ENCODE measurements at regions not wholly inside any gene's neighbourhood (a gene's known extent, or its start where the extent isn't known, plus 50 kb on each side); places are given as distances from the start of the nearest gene placed in this dataset.

DNA sequence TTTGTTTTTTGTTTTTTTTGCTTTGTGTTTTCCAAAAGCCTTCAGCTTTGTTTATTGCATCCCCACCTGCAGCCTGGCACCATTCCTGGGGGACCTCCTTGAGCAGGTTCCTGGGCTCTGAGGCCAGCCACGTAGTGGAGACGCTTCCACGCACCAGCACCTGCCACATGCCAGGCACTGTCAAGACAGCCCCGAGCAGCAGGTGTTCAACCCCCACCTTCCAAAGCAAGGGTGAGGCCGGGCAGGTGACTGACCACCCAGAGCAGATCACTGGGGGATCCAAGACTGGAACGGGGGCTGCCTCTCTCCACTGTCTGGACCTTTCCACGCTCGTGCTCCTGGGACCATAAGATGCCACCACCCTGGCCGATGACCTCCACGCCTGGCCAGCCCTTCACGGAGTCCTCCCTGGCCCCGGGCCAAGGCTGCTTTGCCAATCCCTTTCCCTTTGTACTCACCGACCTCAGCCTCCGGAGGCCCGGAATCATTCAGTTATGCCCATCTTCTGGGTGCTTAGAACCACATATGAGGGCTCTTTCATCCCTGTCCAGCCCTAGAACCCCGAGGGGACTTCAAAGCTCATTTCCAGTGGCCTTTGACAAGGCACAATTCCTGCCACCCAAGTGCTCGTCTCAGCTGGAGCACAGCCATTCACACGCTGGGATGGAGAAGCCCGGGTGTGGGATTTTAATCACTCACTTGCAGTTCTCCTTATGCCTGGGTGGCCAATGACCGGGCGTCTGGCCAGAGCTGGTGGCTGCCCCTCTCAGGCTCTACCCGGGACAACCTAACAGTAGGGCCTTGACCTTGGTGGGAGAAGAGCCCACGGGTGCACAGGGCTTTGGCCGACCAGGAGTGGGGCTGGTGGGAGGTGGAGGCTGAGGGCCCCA, 330.8 kb downstream of the NPHP4 start:
- Histone ChIP-seq H3K27ac (ENCODE audit: low read depth, low read length) (no peak overlapping the region), H2AFZ (ENCODE audit: low read length) (no peak overlapping the region), H3K4me1 (ENCODE audit: insufficient read depth, low read length) (no peaks in the 10 kb centered on the region), H3K4me2 (ENCODE audit: insufficient read depth, low read length) (no peak overlapping the region), H3K4me3 (ENCODE audit: insufficient read depth, low read length) (no peak overlapping the region), H3K79me2 (ENCODE audit: insufficient read depth, low read length) (no peaks in the 10 kb centered on the region), H3K36me3 (ENCODE audit: insufficient read depth, low read length) (no peaks in the 10 kb centered on the region), H3K9me3 (ENCODE audit: low read depth, low read length) (no peaks in the 10 kb centered on the region), H3K27me3 (ENCODE audit: insufficient read depth, low read length) (no peaks in the 10 kb centered on the region), H4K20me1 (ENCODE audit: insufficient read depth, low read length) (no peaks in the 10 kb centered on the region)
- TF ChIP-seq, protein P1, sequence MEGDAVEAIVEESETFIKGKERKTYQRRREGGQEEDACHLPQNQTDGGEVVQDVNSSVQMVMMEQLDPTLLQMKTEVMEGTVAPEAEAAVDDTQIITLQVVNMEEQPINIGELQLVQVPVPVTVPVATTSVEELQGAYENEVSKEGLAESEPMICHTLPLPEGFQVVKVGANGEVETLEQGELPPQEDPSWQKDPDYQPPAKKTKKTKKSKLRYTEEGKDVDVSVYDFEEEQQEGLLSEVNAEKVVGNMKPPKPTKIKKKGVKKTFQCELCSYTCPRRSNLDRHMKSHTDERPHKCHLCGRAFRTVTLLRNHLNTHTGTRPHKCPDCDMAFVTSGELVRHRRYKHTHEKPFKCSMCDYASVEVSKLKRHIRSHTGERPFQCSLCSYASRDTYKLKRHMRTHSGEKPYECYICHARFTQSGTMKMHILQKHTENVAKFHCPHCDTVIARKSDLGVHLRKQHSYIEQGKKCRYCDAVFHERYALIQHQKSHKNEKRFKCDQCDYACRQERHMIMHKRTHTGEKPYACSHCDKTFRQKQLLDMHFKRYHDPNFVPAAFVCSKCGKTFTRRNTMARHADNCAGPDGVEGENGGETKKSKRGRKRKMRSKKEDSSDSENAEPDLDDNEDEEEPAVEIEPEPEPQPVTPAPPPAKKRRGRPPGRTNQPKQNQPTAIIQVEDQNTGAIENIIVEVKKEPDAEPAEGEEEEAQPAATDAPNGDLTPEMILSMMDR (IDR thresholded peaks at IDR 0.05; ENCODE audit: extremely low read depth, low read depth, low read length), result no peak
- no peak for DNase-seq (ENCODE audit: insufficient read length, low spot score, missing footprints)

DNA sequence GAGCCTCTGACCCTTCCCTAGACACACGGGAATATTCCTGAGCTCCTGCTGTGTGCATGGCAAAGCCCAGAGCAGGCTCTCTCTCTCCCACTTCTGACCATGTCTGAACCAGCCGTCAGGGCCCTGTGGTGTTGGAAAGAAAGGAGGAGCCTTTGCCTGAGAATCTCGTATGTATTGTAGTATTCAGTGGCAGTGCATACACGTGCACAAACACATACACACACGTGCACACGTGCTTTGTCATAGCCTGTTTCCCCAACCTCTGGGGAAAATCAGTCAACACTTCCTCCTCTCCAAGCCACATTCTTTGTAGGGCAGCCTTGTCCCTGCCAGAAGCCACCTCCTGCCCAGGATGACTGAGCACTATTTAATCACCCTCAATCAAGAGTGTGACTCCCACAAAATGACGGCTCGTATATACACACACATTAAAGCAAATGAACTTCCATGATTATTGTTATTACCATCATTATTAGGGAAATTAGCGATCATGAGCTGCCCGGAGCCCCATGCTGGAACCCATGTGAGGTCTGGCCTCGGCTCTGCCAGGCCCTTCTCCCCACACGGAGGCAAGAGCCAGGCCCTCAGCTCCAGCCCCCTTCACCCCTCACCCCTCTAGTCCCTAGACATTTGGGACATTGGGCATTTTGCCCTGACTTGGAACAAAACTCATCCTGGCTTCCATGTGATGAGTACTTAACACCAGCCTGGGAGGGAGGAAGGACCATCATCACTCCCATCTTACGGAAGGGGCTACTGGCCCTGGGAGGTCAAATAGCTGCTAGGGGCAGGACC, 331.9 kb downstream of the NPHP4 start:
- Histone ChIP-seq H3K4me3 (ENCODE audit: insufficient read depth, low read length) (no peak overlapping the region), H3K36me3 (ENCODE audit: insufficient read depth, low read length) (no peaks in the 10 kb centered on the region), H3K79me2 (ENCODE audit: insufficient read depth, low read length) (no peaks in the 10 kb centered on the region), H3K9me3 (ENCODE audit: low read depth, low read length) (no peaks in the 10 kb centered on the region), H4K20me1 (ENCODE audit: insufficient read depth, low read length) (no peaks in the 10 kb centered on the region), H3K4me2 (ENCODE audit: insufficient read depth, low read length) (no peak overlapping the region), H3K4me1 (ENCODE audit: insufficient read depth, low read length) (no peaks in the 10 kb centered on the region), H2AFZ (ENCODE audit: low read length) (no peak overlapping the region), H3K27me3 (ENCODE audit: insufficient read depth, low read length) (no peaks in the 10 kb centered on the region), H3K27ac (ENCODE audit: low read depth, low read length) (no peak overlapping the region)
- no peak for DNase-seq (ENCODE audit: insufficient read length, low spot score, missing footprints)
- TF ChIP-seq, protein P1 (IDR thresholded peaks at IDR 0.05; ENCODE audit: extremely low read depth, low read depth, low read length), result no peak

DNA sequence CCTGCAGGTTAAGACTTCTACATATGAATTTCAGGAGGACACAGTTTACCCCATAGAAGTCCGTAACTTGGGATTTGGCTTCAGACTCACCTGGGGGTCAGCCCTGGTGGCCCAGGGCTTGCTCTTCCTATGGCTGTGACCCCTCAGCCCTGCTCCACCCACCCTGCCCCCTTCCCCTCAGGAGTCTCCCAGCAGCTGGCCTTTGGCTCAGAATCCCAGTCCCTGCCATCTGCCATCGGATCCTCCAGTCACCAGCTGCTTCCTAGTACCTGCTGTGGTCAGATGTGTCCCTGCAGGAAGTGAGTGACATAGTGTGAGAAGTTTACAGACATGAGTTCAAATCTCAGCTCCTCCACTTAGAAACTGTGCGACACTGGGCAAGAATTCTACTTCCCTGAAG, 332.6 kb downstream of the NPHP4 start:
- TF ChIP-seq, protein P1 (IDR thresholded peaks at IDR 0.05; ENCODE audit: extremely low read depth, low read depth, low read length), result no peak

More for the DNA sequence above, 332.6 kb downstream of the NPHP4 start:
- no peak for DNase-seq (ENCODE audit: insufficient read length, low spot score, missing footprints)
- no peak overlapping the region for H3K27ac ChIP-seq (ENCODE audit: low read depth, low read length)
- H3K79me2 ChIP-seq (ENCODE audit: insufficient read depth, low read length), result no peaks in the 10 kb centered on the region
- H3K4me3 ChIP-seq (ENCODE audit: insufficient read depth, low read length), result no peak overlapping the region
- H3K36me3 ChIP-seq (ENCODE audit: insufficient read depth, low read length), result no peaks in the 10 kb centered on the region
- no peaks in the 10 kb centered on the region for H4K20me1 ChIP-seq (ENCODE audit: insufficient read depth, low read length)
- H3K9me3 ChIP-seq (ENCODE audit: low read depth, low read length), result no peaks in the 10 kb centered on the region
- H3K4me1 ChIP-seq (ENCODE audit: insufficient read depth, low read length), result no peaks in the 10 kb centered on the region
- no peak overlapping the region for H3K4me2 ChIP-seq (ENCODE audit: insufficient read depth, low read length)
- no peak overlapping the region for H2AFZ ChIP-seq (ENCODE audit: low read length)
- no peaks in the 10 kb centered on the region for H3K27me3 ChIP-seq (ENCODE audit: insufficient read depth, low read length)
